ENCODE measurements at regions not wholly inside any gene's neighbourhood (a gene's known extent, or its start where the extent isn't known, plus 50 kb on each side); places are given as distances from the start of the nearest gene placed in this dataset.
A peak's percentile ranks its signal among the peaks of the same experiment; 100 is the strongest.
"Not testable (repeated sequence)": the region's sequence is repeated elsewhere in the genome, so short reads cannot be mapped to it uniquely, and the experiment has no call there.

DNA sequence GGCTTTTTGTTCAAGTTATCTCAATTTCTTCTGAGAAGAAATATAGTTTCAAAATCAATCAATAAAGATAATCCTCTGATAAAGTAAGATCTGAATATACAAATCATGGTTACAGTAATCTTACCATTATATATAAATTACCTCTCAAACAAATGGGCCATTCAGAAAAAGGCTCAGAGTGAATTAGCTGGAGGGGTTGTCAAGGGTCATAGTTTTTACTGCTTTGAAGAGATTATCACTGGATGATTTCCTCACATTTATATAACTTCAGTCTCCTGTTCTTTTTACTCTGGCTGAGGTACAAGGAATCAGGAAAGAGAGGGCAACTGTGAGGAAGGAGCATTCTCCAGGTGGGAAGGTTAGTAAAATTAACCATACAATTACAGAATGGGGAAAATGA lies 148.6 kb upstream of the ELL2 start:
- Histone ChIP-seq H3K27ac (ENCODE audit: low read depth, low read length) (no peak overlapping the region), H3K27me3 (ENCODE audit: control insufficient read depth, insufficient read depth, low read length) (no peaks in the 10 kb centered on the region), H3K36me3 (ENCODE audit: control insufficient read depth, insufficient read depth, low read length) (no peaks in the 10 kb centered on the region), H3K4me1 (ENCODE audit: control insufficient read depth, insufficient read depth, low read length) (no peaks in the 10 kb centered on the region), H3K4me3 (ENCODE audit: low read depth, low read length) (no peak overlapping the region), H3K9me3 (ENCODE audit: control insufficient read depth, insufficient read depth, low read length) (no peaks in the 10 kb centered on the region)
- peak in 1 of 6 donors; percentile 4 for DNase-seq (ENCODE audit: low read depth in 4 of 6, low spot score in 6 of 6)

DNA sequence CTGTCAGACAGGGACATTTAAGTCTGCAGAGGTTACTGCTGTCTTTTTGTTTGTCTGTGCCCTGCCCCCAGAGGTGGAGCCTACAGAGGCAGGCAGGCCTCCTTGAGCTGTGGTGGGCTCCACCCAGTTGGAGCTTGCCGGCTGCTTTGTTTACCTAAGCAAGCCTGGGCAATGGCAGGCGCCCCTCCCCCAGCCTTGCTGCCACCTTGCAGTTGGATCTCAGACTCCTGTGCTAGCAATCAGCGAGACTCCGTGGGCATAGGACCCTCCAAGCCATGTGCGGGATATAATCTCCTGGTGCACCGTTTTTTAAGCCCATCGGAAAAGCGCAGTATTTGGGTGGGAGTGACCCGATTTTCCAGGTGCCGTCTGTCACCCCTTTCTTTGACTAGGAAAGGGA lies 147.0 kb upstream of the ELL2 start:
- not testable (repeated sequence) for H3K27ac ChIP-seq (ENCODE audit: low read depth, low read length); DNase-seq (ENCODE audit: low read depth in 4 of 6, low spot score in 6 of 6); H3K4me1 ChIP-seq (ENCODE audit: control insufficient read depth, insufficient read depth, low read length); H3K27me3 ChIP-seq (ENCODE audit: control insufficient read depth, insufficient read depth, low read length); H3K4me3 ChIP-seq (ENCODE audit: low read depth, low read length); H3K36me3 ChIP-seq (ENCODE audit: control insufficient read depth, insufficient read depth, low read length); H3K9me3 ChIP-seq (ENCODE audit: control insufficient read depth, insufficient read depth, low read length)
- 49% methylated on average over 2 of the region's 10 CpGs for WGBS (ENCODE audit: insufficient coverage)

DNA sequence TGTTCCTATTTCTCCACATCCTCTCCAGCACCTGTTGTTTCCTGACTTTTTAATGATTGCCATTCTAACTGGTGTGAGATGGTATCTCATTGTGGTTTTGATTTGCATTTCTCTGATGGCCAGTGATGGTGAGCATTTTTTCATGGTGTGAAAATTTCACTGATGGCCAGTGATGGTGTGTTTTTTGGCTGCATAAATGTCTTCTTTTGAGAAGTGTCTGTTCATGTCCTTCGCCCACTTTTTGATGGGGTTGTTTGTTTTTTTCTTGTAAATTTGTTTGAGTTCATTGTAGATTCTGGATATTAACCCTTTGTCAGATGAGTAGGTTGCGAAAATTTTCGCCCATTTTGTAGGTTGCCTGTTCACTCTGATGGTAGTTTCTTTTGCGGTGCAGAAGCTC lies 142.2 kb upstream of the ELL2 start:
- not testable (repeated sequence) for DNase-seq (ENCODE audit: low read depth in 4 of 6, low spot score in 6 of 6); H3K27me3 ChIP-seq (ENCODE audit: control insufficient read depth, insufficient read depth, low read length)

DNA sequence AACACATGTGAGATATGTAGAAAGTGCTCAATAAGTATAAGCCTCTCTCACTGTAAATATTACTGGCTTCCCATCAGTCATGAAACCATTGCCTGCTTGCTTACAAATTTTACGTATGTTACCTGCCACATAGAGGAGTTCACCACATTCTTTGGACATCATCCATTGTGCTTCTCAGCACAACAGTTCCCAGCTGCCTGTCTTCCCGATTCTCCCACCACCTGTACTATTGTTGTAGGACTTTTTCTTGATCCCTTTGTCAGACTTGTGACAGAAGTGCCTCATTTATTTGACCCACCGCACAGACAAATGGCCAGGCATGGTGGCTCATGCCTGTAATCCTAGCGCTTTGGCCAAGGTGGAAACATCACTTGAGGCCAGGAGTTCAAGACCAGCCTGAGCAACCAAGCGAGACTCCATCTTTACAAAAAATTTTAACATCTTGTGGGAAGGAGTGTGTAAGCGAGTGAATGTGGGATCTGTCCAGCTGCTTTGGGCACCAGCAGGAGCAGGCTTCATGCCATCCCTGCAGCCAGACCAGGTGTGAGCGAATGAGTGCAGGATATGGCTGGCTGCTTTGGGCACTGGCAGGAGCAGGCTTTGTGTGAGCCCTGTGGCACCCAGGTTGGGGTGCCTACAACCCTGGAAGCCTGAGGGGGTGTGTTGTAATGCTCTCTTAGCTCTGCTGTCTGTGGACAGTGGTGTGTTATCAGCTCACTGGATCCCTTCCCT lies 139.9 kb upstream of the ELL2 start:
- H3K9me3 ChIP-seq (ENCODE audit: control insufficient read depth, insufficient read depth, low read length), result no peaks in the 10 kb centered on the region
- H3K4me3 ChIP-seq (ENCODE audit: low read depth, low read length), result no peak overlapping the region
- DNase-seq (ENCODE audit: low read depth in 4 of 6, low spot score in 6 of 6), result no peak
- no peaks in the 10 kb centered on the region for H3K27me3 ChIP-seq (ENCODE audit: control insufficient read depth, insufficient read depth, low read length)
- H3K4me1 ChIP-seq (ENCODE audit: control insufficient read depth, insufficient read depth, low read length), result no peaks in the 10 kb centered on the region
- 85% methylated on average over 5 of the region's 7 CpGs for WGBS (ENCODE audit: insufficient coverage)
- no peaks in the 10 kb centered on the region for H3K36me3 ChIP-seq (ENCODE audit: control insufficient read depth, insufficient read depth, low read length)
- no peak overlapping the region for H3K27ac ChIP-seq (ENCODE audit: low read depth, low read length)

More for the DNA sequence above, 142.2 kb upstream of the ELL2 start:
- no CpG with 5 or more reads among the region's 4 CpGs for WGBS (ENCODE audit: insufficient coverage)
- H3K4me3 ChIP-seq (ENCODE audit: low read depth, low read length); H3K4me1 ChIP-seq (ENCODE audit: control insufficient read depth, insufficient read depth, low read length); H3K36me3 ChIP-seq (ENCODE audit: control insufficient read depth, insufficient read depth, low read length); H3K27ac ChIP-seq (ENCODE audit: low read depth, low read length); H3K9me3 ChIP-seq (ENCODE audit: control insufficient read depth, insufficient read depth, low read length): not testable (repeated sequence)

DNA sequence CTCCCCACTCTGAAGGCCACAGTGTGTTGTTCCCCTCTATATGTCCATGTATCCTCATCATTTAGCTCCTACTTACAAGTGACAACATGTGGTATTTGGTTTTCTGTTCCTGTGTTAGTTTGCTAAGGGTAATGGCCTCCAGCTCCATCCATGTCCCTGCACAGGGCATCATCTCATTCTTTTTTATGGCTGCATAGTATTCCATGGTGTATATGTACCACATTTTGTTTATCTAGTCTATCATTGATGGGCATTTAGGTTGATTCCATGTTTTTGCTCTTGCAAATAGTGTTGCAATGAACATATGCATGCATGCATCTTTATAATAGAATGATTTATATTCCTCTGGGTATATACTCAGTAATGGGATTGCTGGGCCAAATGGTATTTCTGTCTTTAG lies 135.8 kb upstream of the ELL2 start:
- DNase-seq (ENCODE audit: low read depth in 4 of 6, low spot score in 6 of 6); H3K9me3 ChIP-seq (ENCODE audit: control insufficient read depth, insufficient read depth, low read length); H3K4me1 ChIP-seq (ENCODE audit: control insufficient read depth, insufficient read depth, low read length); H3K4me3 ChIP-seq (ENCODE audit: low read depth, low read length); H3K27me3 ChIP-seq (ENCODE audit: control insufficient read depth, insufficient read depth, low read length); H3K27ac ChIP-seq (ENCODE audit: low read depth, low read length); H3K36me3 ChIP-seq (ENCODE audit: control insufficient read depth, insufficient read depth, low read length): not testable (repeated sequence)

DNA sequence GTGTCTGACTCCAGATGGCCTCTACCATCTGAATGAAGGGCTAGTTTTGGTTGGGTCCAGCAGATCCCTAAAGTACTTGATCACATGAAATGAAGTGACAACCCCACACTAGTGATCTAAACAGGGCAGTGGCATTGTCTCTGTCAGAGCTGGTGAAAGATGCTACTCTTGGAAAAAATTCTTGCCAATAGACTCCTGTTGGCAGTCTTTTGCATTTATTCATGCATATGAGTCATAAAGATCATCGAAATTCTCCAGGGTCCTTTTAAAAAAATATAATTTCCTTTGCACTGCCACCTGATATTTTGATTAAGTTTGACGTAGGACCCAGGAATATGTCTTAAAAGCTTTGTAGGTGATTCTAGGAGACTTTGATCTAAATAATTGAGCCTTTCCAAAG lies 135.1 kb upstream of the ELL2 start:
- Histone ChIP-seq H3K4me3 (ENCODE audit: low read depth, low read length) (no peak overlapping the region), H3K27ac (ENCODE audit: low read depth, low read length) (no peak overlapping the region), H3K27me3 (ENCODE audit: control insufficient read depth, insufficient read depth, low read length) (no peaks in the 10 kb centered on the region), H3K9me3 (ENCODE audit: control insufficient read depth, insufficient read depth, low read length) (no peaks in the 10 kb centered on the region), H3K36me3 (ENCODE audit: control insufficient read depth, insufficient read depth, low read length) (no peaks in the 10 kb centered on the region), H3K4me1 (ENCODE audit: control insufficient read depth, insufficient read depth, low read length) (no peaks in the 10 kb centered on the region)
- DNase-seq (ENCODE audit: low read depth in 4 of 6, low spot score in 6 of 6), result no peak
- WGBS (ENCODE audit: insufficient coverage), result no CpG with 5 or more reads among the region's 2 CpGs

DNA sequence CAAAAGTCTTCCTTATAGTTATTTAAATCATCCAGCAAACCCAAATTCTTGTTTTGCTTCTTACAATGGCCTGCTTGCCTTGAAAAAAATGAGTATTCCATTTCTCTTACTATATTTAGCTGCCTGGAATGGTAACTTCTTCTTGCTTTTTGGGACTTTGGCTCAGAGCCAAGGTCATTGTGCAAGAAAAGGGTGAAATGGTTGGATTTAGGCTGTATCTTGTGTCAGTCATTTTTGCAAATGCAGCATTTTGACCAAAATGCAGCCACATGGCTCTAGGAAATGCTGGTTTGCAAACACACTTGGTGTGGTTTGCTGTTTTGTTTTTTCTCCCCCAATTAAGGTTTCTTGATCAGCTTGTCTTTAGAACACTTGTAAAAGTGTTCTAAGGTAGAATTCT lies 133.3 kb upstream of the ELL2 start:
- no peaks in the 10 kb centered on the region for H3K4me1 ChIP-seq (ENCODE audit: control insufficient read depth, insufficient read depth, low read length)
- no peak overlapping the region for H3K4me3 ChIP-seq (ENCODE audit: low read depth, low read length)
- H3K27me3 ChIP-seq (ENCODE audit: control insufficient read depth, insufficient read depth, low read length), result no peaks in the 10 kb centered on the region
- no peak for DNase-seq (ENCODE audit: low read depth in 4 of 6, low spot score in 6 of 6)
- H3K9me3 ChIP-seq (ENCODE audit: control insufficient read depth, insufficient read depth, low read length), result no peaks in the 10 kb centered on the region
- H3K36me3 ChIP-seq (ENCODE audit: control insufficient read depth, insufficient read depth, low read length), result no peaks in the 10 kb centered on the region
- H3K27ac ChIP-seq (ENCODE audit: low read depth, low read length), result no peak overlapping the region

DNA sequence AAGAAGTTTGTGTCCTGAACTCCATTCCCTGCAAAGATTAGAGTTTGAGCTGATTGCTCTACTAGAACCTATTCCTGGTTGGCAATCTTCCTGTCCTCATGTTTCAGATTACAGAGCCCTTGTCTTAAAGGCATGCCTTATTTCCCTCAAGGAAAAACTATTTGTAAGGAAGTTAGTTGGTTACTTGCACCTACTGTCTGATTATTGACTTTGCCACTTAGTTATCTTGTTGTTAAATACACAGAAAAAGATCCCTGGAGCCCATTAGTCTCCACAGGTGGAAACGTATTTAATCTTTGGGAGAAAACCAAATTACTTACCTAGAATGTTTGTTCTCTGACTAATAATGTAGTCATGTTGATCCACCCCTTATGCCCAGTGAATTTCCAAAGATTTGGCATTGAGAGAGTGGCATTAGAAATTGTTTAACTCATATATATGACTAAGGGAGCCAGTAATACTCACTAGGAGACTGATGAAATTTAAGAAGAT lies 132.3 kb upstream of the ELL2 start:
- H3K27me3 ChIP-seq (ENCODE audit: control insufficient read depth, insufficient read depth, low read length), result no peaks in the 10 kb centered on the region
- no CpG with 5 or more reads among the region's 1 CpG for WGBS (ENCODE audit: insufficient coverage)
- H3K9me3 ChIP-seq (ENCODE audit: control insufficient read depth, insufficient read depth, low read length), result no peaks in the 10 kb centered on the region
- H3K4me3 ChIP-seq (ENCODE audit: low read depth, low read length), result no peak overlapping the region
- DNase-seq (ENCODE audit: low read depth in 4 of 6, low spot score in 6 of 6), result no peak
- no peaks in the 10 kb centered on the region for H3K4me1 ChIP-seq (ENCODE audit: control insufficient read depth, insufficient read depth, low read length)
- H3K36me3 ChIP-seq (ENCODE audit: control insufficient read depth, insufficient read depth, low read length), result no peaks in the 10 kb centered on the region
- H3K27ac ChIP-seq (ENCODE audit: low read depth, low read length), result no peak overlapping the region

DNA sequence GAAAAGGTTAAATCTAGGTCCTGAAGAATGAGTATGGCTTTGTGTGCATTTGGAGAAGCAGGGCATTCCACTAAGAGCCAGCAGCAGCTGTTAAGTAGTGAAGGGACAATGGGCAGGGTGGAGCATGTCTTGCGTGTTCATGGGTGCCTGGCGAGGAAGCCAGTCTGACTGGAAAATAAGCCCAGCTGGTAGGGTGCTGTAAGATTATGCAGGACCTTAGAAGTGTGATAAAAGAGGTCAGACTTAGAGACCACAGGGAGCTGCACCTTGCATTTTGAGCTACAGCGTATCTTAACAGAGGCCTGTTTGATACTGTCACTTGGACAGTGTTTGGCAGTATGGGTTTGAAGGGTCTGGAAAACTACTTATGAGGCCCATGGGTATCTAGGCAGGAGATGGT lies 131.7 kb upstream of the ELL2 start:
- 94% methylated on average over 3 of the region's 3 CpGs for WGBS (ENCODE audit: insufficient coverage)
- no peaks in the 10 kb centered on the region for H3K27me3 ChIP-seq (ENCODE audit: control insufficient read depth, insufficient read depth, low read length)
- H3K36me3 ChIP-seq (ENCODE audit: control insufficient read depth, insufficient read depth, low read length), result no peaks in the 10 kb centered on the region
- no peak for DNase-seq (ENCODE audit: low read depth in 4 of 6, low spot score in 6 of 6)
- no peaks in the 10 kb centered on the region for H3K4me1 ChIP-seq (ENCODE audit: control insufficient read depth, insufficient read depth, low read length)
- no peaks in the 10 kb centered on the region for H3K9me3 ChIP-seq (ENCODE audit: control insufficient read depth, insufficient read depth, low read length)
- H3K27ac ChIP-seq (ENCODE audit: low read depth, low read length), result no peak overlapping the region
- H3K4me3 ChIP-seq (ENCODE audit: low read depth, low read length), result no peak overlapping the region

DNA sequence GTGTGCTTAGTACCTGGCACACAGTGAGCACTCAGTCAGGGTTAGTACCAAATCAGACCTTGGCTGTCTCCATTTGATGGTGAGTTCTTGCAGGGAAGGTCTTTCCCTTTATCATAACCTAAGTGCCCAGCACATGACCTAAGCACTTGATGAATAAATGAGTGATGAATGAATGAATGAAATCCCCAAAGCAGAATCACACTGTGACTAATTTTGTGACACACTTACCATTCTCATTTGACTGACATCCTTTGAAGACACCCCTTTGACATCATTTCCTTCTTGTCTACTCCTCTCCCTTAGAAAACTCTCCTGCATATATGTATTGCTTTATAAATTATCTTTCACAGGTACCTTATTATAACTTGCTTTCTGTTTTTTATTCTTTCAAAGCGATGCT lies 130.2 kb upstream of the ELL2 start:
- H3K27ac ChIP-seq (ENCODE audit: low read depth, low read length), result no peak overlapping the region
- no peaks in the 10 kb centered on the region for H3K4me1 ChIP-seq (ENCODE audit: control insufficient read depth, insufficient read depth, low read length)
- no CpG with 5 or more reads among the region's 1 CpG for WGBS (ENCODE audit: insufficient coverage)
- H3K9me3 ChIP-seq (ENCODE audit: control insufficient read depth, insufficient read depth, low read length), result no peaks in the 10 kb centered on the region
- H3K36me3 ChIP-seq (ENCODE audit: control insufficient read depth, insufficient read depth, low read length), result no peaks in the 10 kb centered on the region
- H3K27me3 ChIP-seq (ENCODE audit: control insufficient read depth, insufficient read depth, low read length), result no peaks in the 10 kb centered on the region
- no peak overlapping the region for H3K4me3 ChIP-seq (ENCODE audit: low read depth, low read length)
- DNase-seq (ENCODE audit: low read depth in 4 of 6, low spot score in 6 of 6), result no peak

Measured in spinal cord (tissue), 9 donors.